Gastroesophageal sphincter (tissue), 4 donors: ENCODE measurements at regions not wholly inside any gene's neighbourhood (a gene's known extent, or its start where the extent isn't known, plus 50 kb on each side); places are given as distances from the start of the nearest gene placed in this dataset.

Experiments
- ATAC-seq: fragments of 150-250 bp; one replicate; pipeline ENCODE4 v1.9.1; 2016; ENCODE audit warnings: mild to moderate bottlenecking, moderate library complexity
- H3K27ac ChIP-seq, 4 donors: fragments of 200-600 bp; sonication (generic) in 3 of 4; 1 replicate in 3 of 4; 2 replicates in 1 of 4; pipeline ENCODE4 v1.5.1; 2016 to 2019
- H3K27me3 ChIP-seq: fragments of 200-600 bp; sonication (generic); one replicate; pipeline ENCODE4 v1.5.1; 2019
- H3K36me3 ChIP-seq, 2 donors: fragments of 200-600 bp; sonication (generic); one replicate each; pipeline ENCODE4 v1.5.1; 2019; ENCODE audit warnings: control low read depth in 1 of 2
- H3K4me1 ChIP-seq, 3 donors: fragments of 200-600 bp; sonication (generic); 1 replicate in 2 of 3; 2 replicates in 1 of 3; pipeline ENCODE4 v1.5.1; 2016 to 2019; ENCODE audit warnings: control low read depth in 2 of 3
- H3K4me3 ChIP-seq, 2 donors: fragments of 200-600 bp; sonication (generic); one replicate each; pipeline ENCODE4 v1.5.1; 2019; ENCODE audit warnings: mild to moderate bottlenecking in 1 of 2, moderate library complexity in 1 of 2
- H3K9me3 ChIP-seq, 3 donors: fragments of 200-600 bp; sonication (generic); one replicate each; pipeline ENCODE4 v1.5.1; 2017 to 2019; ENCODE audit warnings: control low read depth in 2 of 3
- EP300 ChIP-seq: sonication (generic); formaldehyde crosslinking; IDR thresholded peaks from one replicate; pipeline ENCODE4 v1.6.1; 2017; ENCODE audit warnings: antibody characterized with exemption, mild to moderate bottlenecking
- POLR2A ChIP-seq, 2 donors: fragments of 450-650 bp; IDR thresholded peaks; one replicate each; pipeline ENCODE4 v1.6.1; 2017; ENCODE audit warnings: antibody characterized with exemption in 2 of 2, mild to moderate bottlenecking in 2 of 2, moderate library complexity in 1 of 2
- POLR2AphosphoS5 ChIP-seq: sonication (generic); formaldehyde crosslinking; IDR thresholded peaks from one replicate; pipeline ENCODE4 v1.6.1; 2017; ENCODE audit warnings: antibody characterized with exemption
- WGBS, 2 donors: methylation state at CpG; one replicate each; pipeline ENCODE4 v1.1.5; 2018; ENCODE audit warnings: low coverage in 1 of 2; 5-methylcytosine and 5-hydroxymethylcytosine counted together
- TF ChIP-seq, protein P1 (sequence below), 4 experiments: fragments of 200-600 bp in 2 of 4; fragments of 450-650 bp in 2 of 4; sonication (generic) in 1 of 4; IDR thresholded peaks; one replicate each; pipeline ENCODE4 v1.5.1; 2017 to 2019; ENCODE audit warnings: antibody characterized with exemption in 4 of 4, mild to moderate bottlenecking in 2 of 4, moderate library complexity in 2 of 4

DNA sequence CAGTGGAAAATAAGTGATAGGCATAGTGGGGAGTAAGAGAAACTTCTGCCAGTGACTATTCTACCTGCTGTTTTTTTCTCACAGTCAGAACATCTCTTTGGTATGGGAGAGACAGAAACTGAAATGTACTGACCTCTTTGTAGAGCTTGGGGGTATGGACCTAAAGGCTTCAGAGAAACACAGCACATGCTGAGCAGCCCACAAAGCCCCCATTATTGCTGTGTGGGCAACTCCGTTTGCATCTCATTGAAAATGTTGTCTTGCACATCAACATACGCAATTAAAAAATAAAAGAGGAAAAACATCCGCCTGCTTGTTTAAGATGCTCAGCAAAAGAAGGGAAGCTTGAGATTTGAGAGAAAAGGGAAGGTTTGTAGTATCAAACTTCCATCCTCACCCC is 443.4 kb upstream of the SEMA6D start:
- H3K36me3 ChIP-seq, result no peaks in the 10 kb centered on the region
- no peak overlapping the region for H3K27ac ChIP-seq
- TF ChIP-seq, protein P1, sequence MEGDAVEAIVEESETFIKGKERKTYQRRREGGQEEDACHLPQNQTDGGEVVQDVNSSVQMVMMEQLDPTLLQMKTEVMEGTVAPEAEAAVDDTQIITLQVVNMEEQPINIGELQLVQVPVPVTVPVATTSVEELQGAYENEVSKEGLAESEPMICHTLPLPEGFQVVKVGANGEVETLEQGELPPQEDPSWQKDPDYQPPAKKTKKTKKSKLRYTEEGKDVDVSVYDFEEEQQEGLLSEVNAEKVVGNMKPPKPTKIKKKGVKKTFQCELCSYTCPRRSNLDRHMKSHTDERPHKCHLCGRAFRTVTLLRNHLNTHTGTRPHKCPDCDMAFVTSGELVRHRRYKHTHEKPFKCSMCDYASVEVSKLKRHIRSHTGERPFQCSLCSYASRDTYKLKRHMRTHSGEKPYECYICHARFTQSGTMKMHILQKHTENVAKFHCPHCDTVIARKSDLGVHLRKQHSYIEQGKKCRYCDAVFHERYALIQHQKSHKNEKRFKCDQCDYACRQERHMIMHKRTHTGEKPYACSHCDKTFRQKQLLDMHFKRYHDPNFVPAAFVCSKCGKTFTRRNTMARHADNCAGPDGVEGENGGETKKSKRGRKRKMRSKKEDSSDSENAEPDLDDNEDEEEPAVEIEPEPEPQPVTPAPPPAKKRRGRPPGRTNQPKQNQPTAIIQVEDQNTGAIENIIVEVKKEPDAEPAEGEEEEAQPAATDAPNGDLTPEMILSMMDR (IDR thresholded peaks at IDR 0.05), result no peak
- WGBS, 2 donors, result 90 to 96% methylated on average over 3 of the region's 3 CpGs
- no peak overlapping the region for H3K4me3 ChIP-seq
- no peak for ATAC-seq
- H3K4me1 ChIP-seq, result no peaks in the 10 kb centered on the region
- H3K27me3 ChIP-seq, result no peaks in the 10 kb centered on the region
- peaks cover 0 to 16% (median 0%) of the 10 kb centered on the region in 3 donors for H3K9me3 ChIP-seq

DNA sequence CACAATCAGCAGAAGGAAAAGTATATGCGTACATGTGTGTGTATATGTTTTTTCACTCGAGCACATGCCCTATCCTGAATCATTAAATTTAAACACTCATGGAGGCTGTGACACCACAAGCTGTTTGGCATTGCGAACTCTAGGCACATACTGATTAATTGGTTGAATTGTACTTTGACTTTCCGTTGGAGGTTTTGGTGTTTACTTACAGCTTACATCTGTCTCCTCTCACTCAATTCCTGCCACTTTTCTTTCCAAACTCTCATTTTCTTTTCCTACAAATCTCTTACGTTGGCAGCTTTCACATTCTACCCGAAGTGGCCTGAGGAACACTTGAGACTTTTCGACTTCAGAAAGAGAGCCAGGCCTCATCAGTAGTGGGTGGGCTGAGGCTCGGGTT is 434.1 kb upstream of the SEMA6D start:
- ATAC-seq, result no peak
- no peaks in the 10 kb centered on the region for H3K4me1 ChIP-seq
- H3K27me3 ChIP-seq, result no peaks in the 10 kb centered on the region
- H3K36me3 ChIP-seq, result no peaks in the 10 kb centered on the region
- H3K27ac ChIP-seq, result no peak overlapping the region
- WGBS, 2 donors, result 32 to 52% methylated on average over 5 to 7 of the region's 8 CpGs
- no peak for TF ChIP-seq POLR2A (IDR thresholded peaks at IDR 0.05)
- no peak for TF ChIP-seq EP300
- TF ChIP-seq POLR2AphosphoS5, result no peak
- TF ChIP-seq, protein P1 (IDR thresholded peaks at IDR 0.05), result no peak
- H3K4me3 ChIP-seq, result no peak overlapping the region
- no peaks in the 10 kb centered on the region for H3K9me3 ChIP-seq

DNA sequence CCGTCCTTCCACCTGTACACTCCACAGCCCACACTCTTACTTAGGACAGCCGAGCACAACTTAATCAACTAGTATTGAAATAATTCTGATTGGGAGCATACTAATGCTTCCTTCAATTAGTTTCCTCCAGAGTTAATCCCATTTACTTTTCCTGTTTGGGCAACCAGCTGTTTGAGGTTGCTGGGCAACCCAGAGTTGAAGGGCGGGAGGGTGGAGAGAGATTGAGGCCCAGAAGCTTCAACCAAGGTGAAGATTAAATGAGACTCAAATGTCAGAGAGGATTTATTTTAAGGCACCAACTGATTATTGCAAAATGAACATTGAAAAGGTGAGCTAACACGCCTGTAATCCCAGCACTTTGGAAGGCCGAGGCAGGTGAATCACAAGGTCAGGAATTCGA is 428.5 kb upstream of the SEMA6D start:
- no peak for ATAC-seq
- Histone ChIP-seq H3K4me3 (no peak overlapping the region), H3K36me3 (no peaks in the 10 kb centered on the region), H3K4me1 (peaks cover 0 to 17% (median 0%) of the 10 kb centered on the region in 3 donors), H3K9me3 (no peaks in the 10 kb centered on the region), H3K27me3 (no peaks in the 10 kb centered on the region), H3K27ac (no peak overlapping the region)
- TF ChIP-seq, protein P1 (IDR thresholded peaks at IDR 0.05), result no peak
- no peak for TF ChIP-seq POLR2AphosphoS5
- TF ChIP-seq POLR2A (IDR thresholded peaks at IDR 0.05), result no peak
- no peak for TF ChIP-seq EP300
- WGBS, 2 donors, result 92 to 94% methylated on average over 6 of the region's 6 CpGs

DNA sequence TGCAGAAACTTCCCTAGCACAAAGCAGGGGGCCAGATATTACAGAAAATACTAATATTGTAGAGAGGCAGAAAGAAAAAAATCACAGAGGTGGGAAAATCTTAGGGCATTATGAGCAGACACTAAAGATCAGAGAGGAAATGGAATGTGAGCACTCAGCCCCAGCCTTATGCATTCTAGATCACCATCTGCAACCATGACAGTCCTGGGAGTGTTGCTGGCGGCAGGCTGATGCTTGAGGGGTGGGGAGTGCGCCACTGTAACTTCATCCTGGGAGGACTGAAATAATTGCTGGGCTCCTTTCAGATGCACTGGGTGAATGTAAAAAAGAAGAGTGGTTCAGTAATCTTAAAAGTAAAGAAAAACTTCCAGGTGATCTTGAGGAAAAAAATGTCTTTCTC is 427.6 kb upstream of the SEMA6D start:
- TF ChIP-seq POLR2A (IDR thresholded peaks at IDR 0.05), result no peak
- TF ChIP-seq POLR2AphosphoS5, result no peak
- TF ChIP-seq, protein P1 (IDR thresholded peaks at IDR 0.05), result no peak
- TF ChIP-seq EP300, result no peak
- 95 to 100% methylated on average over 2 of the region's 2 CpGs for WGBS, 2 donors
- no peak for ATAC-seq
- Histone ChIP-seq H3K4me3 (no peak overlapping the region), H3K27ac (no peak overlapping the region), H3K36me3 (no peaks in the 10 kb centered on the region), H3K27me3 (no peaks in the 10 kb centered on the region), H3K4me1 (peaks cover 0 to 25% (median 4%) of the 10 kb centered on the region in 3 donors), H3K9me3 (peaks cover 0 to 5% (median 0%) of the 10 kb centered on the region in 3 donors)

DNA sequence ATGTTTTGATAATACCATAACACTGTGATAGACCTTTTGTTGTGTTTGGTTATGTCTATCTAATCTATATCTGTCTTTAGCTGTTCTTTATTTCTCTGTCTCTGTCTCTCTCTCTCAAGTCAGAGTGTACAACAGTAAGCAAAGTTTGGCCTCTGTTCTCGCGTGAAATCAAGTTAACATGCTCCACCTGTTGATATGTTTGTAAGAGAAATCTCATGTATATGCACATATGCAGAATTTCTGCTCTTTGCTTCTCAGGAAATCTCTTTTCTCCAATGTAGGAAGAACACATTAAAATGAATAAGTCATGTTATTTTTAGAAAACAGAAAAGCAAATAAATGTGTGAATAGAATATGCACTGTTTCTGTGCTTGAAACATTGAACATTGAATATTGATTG is 425.5 kb upstream of the SEMA6D start:
- Histone ChIP-seq H3K4me3 (no peak overlapping the region), H3K27ac (no peak overlapping the region), H3K27me3 (no peaks in the 10 kb centered on the region), H3K36me3 (no peaks in the 10 kb centered on the region), H3K4me1 (peaks cover 0 to 39% (median 4%) of the 10 kb centered on the region in 3 donors), H3K9me3 (peaks cover 0 to 5% (median 0%) of the 10 kb centered on the region in 3 donors)
- no peak for ATAC-seq
- 64 to 75% methylated on average over 2 of the region's 2 CpGs for WGBS, 2 donors
- TF ChIP-seq EP300, result no peak
- TF ChIP-seq, protein P1 (IDR thresholded peaks at IDR 0.05), result no peak
- TF ChIP-seq POLR2A (IDR thresholded peaks at IDR 0.05), result no peak
- TF ChIP-seq POLR2AphosphoS5, result no peak
